Neuronal stem cell (in vitro differentiated cells): ENCODE measurements at regions not wholly inside any gene's neighbourhood (a gene's known extent, or its start where the extent isn't known, plus 50 kb on each side); places are given as distances from the start of the nearest gene placed in this dataset.

Source experiments
- DNase-seq: peaks from one replicate; pipeline ENCODE4 v3.0.0-alpha.2; 2013; ENCODE audit warnings: low spot score
- H2AFZ ChIP-seq: one replicate; pipeline ENCODE4 v1.6.1; 2013; ENCODE audit warnings: mild to moderate bottlenecking, low read length, inconsistent platforms
- H2AK5ac ChIP-seq: 2 replicates; pipeline ENCODE4 v1.6.1; 2013; ENCODE audit warnings: low read depth, mild to moderate bottlenecking, inconsistent platforms, low read length, moderate library complexity, mixed read lengths
- H2BK120ac ChIP-seq: 2 replicates; pipeline ENCODE4 v1.6.1; 2013; ENCODE audit warnings: low read depth, mild to moderate bottlenecking, inconsistent platforms, low read length, moderate library complexity, mixed read lengths
- H2BK12ac ChIP-seq: one replicate; pipeline ENCODE4 v1.6.1; 2013; ENCODE audit warnings: low read length, inconsistent platforms
- H2BK15ac ChIP-seq: 2 replicates; pipeline ENCODE4 v1.6.1; 2013; ENCODE audit warnings: mild to moderate bottlenecking, low read length, inconsistent platforms, mixed read lengths
- H2BK5ac ChIP-seq: one replicate; pipeline ENCODE4 v1.6.1; 2013; ENCODE audit warnings: inconsistent platforms, mild to moderate bottlenecking, low read length, moderate library complexity
- H3K14ac ChIP-seq: one replicate; pipeline ENCODE4 v1.6.1; 2013; ENCODE audit warnings: low read length, inconsistent platforms
- H3K18ac ChIP-seq: 2 replicates; pipeline ENCODE4 v1.6.1; 2013; ENCODE audit warnings: low read length, inconsistent platforms
- H3K23ac ChIP-seq: 2 replicates; pipeline ENCODE4 v1.6.1; 2013; ENCODE audit warnings: low read depth, mild to moderate bottlenecking, mixed read lengths, low read length, inconsistent platforms; ENCODE audit not compliant: poor library complexity
- H3K27ac ChIP-seq: replicated peaks from 3 replicates; pipeline ENCODE4 v1.5.1; 2013; ENCODE audit warnings: low read length, inconsistent platforms
- H3K27me3 ChIP-seq, 3 experiments: 2 replicates each; pipeline ENCODE4 v1.6.1; 2013; ENCODE audit warnings: low read length in 3 of 3, mild to moderate bottlenecking in 2 of 3, inconsistent platforms in 1 of 3, low read depth in 1 of 3, mixed read lengths in 1 of 3, moderate library complexity in 1 of 3; ENCODE audit not compliant: control insufficient read depth in 3 of 3, insufficient read depth in 3 of 3
- H3K36me3 ChIP-seq, 2 donors: replicated peaks in 1 of 2; 2 replicates each; pipeline ENCODE4 v1.6.1; 2013; ENCODE audit warnings: low read length in 2 of 2; ENCODE audit not compliant: control insufficient read depth in 2 of 2, insufficient read depth in 2 of 2
- H3K4ac ChIP-seq: 2 replicates; pipeline ENCODE4 v1.6.1; 2013; ENCODE audit warnings: inconsistent platforms, mild to moderate bottlenecking, low read length, moderate library complexity
- H3K4me1 ChIP-seq, 2 donors: 1 replicate in 1 of 2; 2 replicates in 1 of 2; pipeline ENCODE4 v1.6.1; 2013; ENCODE audit warnings: low read length in 2 of 2, low read depth in 1 of 2; ENCODE audit not compliant: control insufficient read depth in 2 of 2, insufficient read depth in 1 of 2
- H3K4me2 ChIP-seq: one replicate; pipeline ENCODE4 v1.6.1; 2013; ENCODE audit warnings: mild to moderate bottlenecking, low read length, inconsistent platforms; ENCODE audit not compliant: insufficient read depth, poor library complexity, severe bottlenecking
- H3K4me3 ChIP-seq, 2 donors: 2 replicates each; pipeline ENCODE4 v1.5.1; 2013; ENCODE audit warnings: low read length in 2 of 2, mild to moderate bottlenecking in 2 of 2, inconsistent platforms in 1 of 2, moderate library complexity in 1 of 2
- H3K79me1 ChIP-seq: one replicate; pipeline ENCODE4 v1.6.1; 2013; ENCODE audit warnings: low read depth, mild to moderate bottlenecking, inconsistent platforms, low read length, moderate library complexity
- H3K9ac ChIP-seq: one replicate; pipeline ENCODE4 v1.6.1; 2013; ENCODE audit warnings: mild to moderate bottlenecking, low read depth, low read length, inconsistent platforms; ENCODE audit not compliant: poor library complexity
- H3K9me3 ChIP-seq, 2 donors: replicated peaks in 1 of 2; 2 replicates each; pipeline versions ENCODE3 to v1.6.1; 2013; ENCODE audit warnings: low read length in 2 of 2, mild to moderate bottlenecking in 2 of 2, inconsistent platforms in 1 of 2, low read depth in 1 of 2, mixed read lengths in 1 of 2, moderate library complexity in 1 of 2; ENCODE audit not compliant: control insufficient read depth in 2 of 2, insufficient read depth in 1 of 2
- H4K8ac ChIP-seq: one replicate; pipeline ENCODE4 v1.6.1; 2013; ENCODE audit warnings: low read depth, mild to moderate bottlenecking, inconsistent platforms, low read length, moderate library complexity
- H4K91ac ChIP-seq: one replicate; pipeline ENCODE4 v1.6.1; 2013; ENCODE audit warnings: low read length, low read depth, mild to moderate bottlenecking, inconsistent platforms; ENCODE audit not compliant: poor library complexity
- WGBS, 2 donors: extraction: QIAGEN DNeasy Blood & Tissue Kit; methylation state at CpG; one replicate each; pipeline ENCODE4 v1.1.7; 2013; ENCODE audit warnings: missing lambda C conversion rate in 2 of 2, mixed read lengths in 1 of 2; ENCODE audit not compliant: insufficient read length in 2 of 2, insufficient replicate concordance in 1 of 2; ENCODE audit errors: extremely low coverage in 2 of 2; 5-methylcytosine and 5-hydroxymethylcytosine counted together

GRCh38 chr17:71521724-71522123 lies 599.1 kb upstream of the SOX9 start:
- Histone ChIP-seq H2BK5ac (no peak overlapping the region), H3K4me3 (no peak overlapping the region), H3K23ac (no peak overlapping the region), H4K91ac (no peak overlapping the region), H4K8ac (no peak overlapping the region), H3K4me1 (no peaks in the 10 kb centered on the region), H3K18ac (no peak overlapping the region), H3K9ac (no peak overlapping the region), H2BK120ac (no peak overlapping the region), H3K79me1 (no peaks in the 10 kb centered on the region), H3K4ac (no peak overlapping the region), H3K36me3 (no peaks in the 10 kb centered on the region), H2AFZ (no peak overlapping the region), H3K9me3 (no peaks in the 10 kb centered on the region), H3K27ac (no peak overlapping the region), H2BK12ac (no peak overlapping the region), H3K14ac (no peak overlapping the region), H2BK15ac (no peak overlapping the region), H3K27me3 (no peaks in the 10 kb centered on the region), H2AK5ac (no peak overlapping the region), H3K4me2 (no peak overlapping the region)
- WGBS, 2 donors = no CpG with 5 or more reads among the region's 2 CpGs
- DNase-seq = no peak

- no peaks in the 10 kb centered on the region for H3K27me3 ChIP-seq
- H3K27ac ChIP-seq = no peak overlapping the region
- no peak overlapping the region for H2BK15ac ChIP-seq
- H2AFZ ChIP-seq = no peak overlapping the region
- H3K36me3 ChIP-seq = no peaks in the 10 kb centered on the region
- H3K14ac ChIP-seq = no peak overlapping the region
- H3K23ac ChIP-seq = no peak overlapping the region
- H3K9ac ChIP-seq = no peak overlapping the region
- H2BK5ac ChIP-seq = no peak overlapping the region
- H3K18ac ChIP-seq = no peak overlapping the region
- H3K9me3 ChIP-seq = no peaks in the 10 kb centered on the region
- no CpG with 5 or more reads among the region's 1 CpG for WGBS, 2 donors
- no peak overlapping the region for H3K4me3 ChIP-seq
- H4K91ac ChIP-seq = no peak overlapping the region
- DNase-seq = no peak
- no peak overlapping the region for H2AK5ac ChIP-seq
- no peak overlapping the region for H2BK120ac ChIP-seq
- H2BK12ac ChIP-seq = no peak overlapping the region
- H3K4me1 ChIP-seq = no peaks in the 10 kb centered on the region
- H3K4ac ChIP-seq = no peak overlapping the region
- no peak overlapping the region for H4K8ac ChIP-seq
- no peak overlapping the region for H3K4me2 ChIP-seq
- no peaks in the 10 kb centered on the region for H3K79me1 ChIP-seq
Observed at GRCh38 chr17:71522383-71522782, 598.4 kb upstream of the SOX9 start.

GRCh38 chr17:71527311-71527710 lies 593.5 kb upstream of the SOX9 start:
- Histone ChIP-seq H4K8ac (no peak overlapping the region), H3K18ac (no peak overlapping the region), H3K14ac (no peak overlapping the region), H2BK120ac (no peak overlapping the region), H4K91ac (no peak overlapping the region), H3K27ac (no peak overlapping the region), H3K79me1 (no peaks in the 10 kb centered on the region), H3K27me3 (no peaks in the 10 kb centered on the region), H3K4me1 (no peaks in the 10 kb centered on the region), H2BK15ac (no peak overlapping the region), H2BK12ac (no peak overlapping the region), H2BK5ac (no peak overlapping the region), H3K9ac (no peak overlapping the region), H2AK5ac (no peak overlapping the region), H3K4ac (no peak overlapping the region), H3K9me3 (no peaks in the 10 kb centered on the region), H2AFZ (no peak overlapping the region), H3K23ac (no peak overlapping the region), H3K4me2 (no peak overlapping the region), H3K36me3 (no peaks in the 10 kb centered on the region), H3K4me3 (no peak overlapping the region)
- DNase-seq = no peak
- no CpG with 5 or more reads among the region's 6 CpGs for WGBS, 2 donors

GRCh38 chr17:71528210-71528609 lies 592.6 kb upstream of the SOX9 start:
- Histone ChIP-seq H3K9me3 (no peaks in the 10 kb centered on the region), H2AK5ac (no peak overlapping the region), H3K4me1 (no peaks in the 10 kb centered on the region), H3K79me1 (no peaks in the 10 kb centered on the region), H3K14ac (no peak overlapping the region), H3K4me3 (no peak overlapping the region), H3K27ac (no peak overlapping the region), H3K27me3 (no peaks in the 10 kb centered on the region), H3K4ac (no peak overlapping the region), H2AFZ (no peak overlapping the region), H3K4me2 (no peak overlapping the region), H4K91ac (no peak overlapping the region), H3K23ac (no peak overlapping the region), H2BK120ac (no peak overlapping the region), H3K36me3 (no peaks in the 10 kb centered on the region), H4K8ac (no peak overlapping the region), H3K9ac (no peak overlapping the region), H2BK5ac (no peak overlapping the region), H2BK12ac (no peak overlapping the region), H3K18ac (no peak overlapping the region), H2BK15ac (no peak overlapping the region)
- no peak for DNase-seq
